Astrocyte of the cerebellum (primary cell): ENCODE measurements at regions not wholly inside any gene's neighbourhood (a gene's known extent, or its start where the extent isn't known, plus 50 kb on each side); places are given as distances from the start of the nearest gene placed in this dataset.
A peak's percentile ranks its signal among the peaks of the same experiment; 100 is the strongest.

Experiments
- DNase-seq: peaks from one replicate; pipeline ENCODE4 v3.0.0-alpha.2; 2011; ENCODE audit warnings: low read depth
- H3K4me3 ChIP-seq: 2 replicates; pipeline ENCODE4 v1.5.1; 2011; ENCODE audit warnings: mild to moderate bottlenecking, low read depth, low read length, moderate library complexity
- in situ Hi-C: cut with HindIII; loops from 2 replicates; pipeline ENCODE4 v1.10.0; 2017; ENCODE audit warnings: low sequenced_read_pairs
- TF ChIP-seq, protein P1 (sequence below): IDR thresholded peaks from 2 replicates; pipeline ENCODE4 v1.5.1; 2012; ENCODE audit warnings: low read length, low read depth, moderate library complexity, mild to moderate bottlenecking; ENCODE audit errors: missing control alignments

DNA sequence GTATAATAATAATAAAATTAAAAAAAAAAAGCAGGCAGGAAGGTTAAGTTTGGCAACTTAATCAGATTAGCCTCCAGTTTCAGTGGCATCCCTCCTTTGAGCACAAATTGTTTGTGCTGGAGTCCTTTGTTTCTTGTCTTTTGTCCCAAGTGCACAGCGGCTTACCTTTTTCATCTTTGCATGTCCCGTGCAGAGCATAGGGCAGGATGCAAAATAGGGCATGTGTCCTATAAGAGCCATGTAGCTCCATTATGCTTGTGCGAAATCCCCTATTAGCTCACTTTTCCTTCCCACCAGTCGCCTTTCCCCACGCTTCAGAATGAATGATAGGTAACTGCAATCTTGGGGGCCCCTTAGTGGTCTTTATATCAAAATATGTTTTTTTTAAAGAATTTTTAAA lies 216.8 kb downstream of the TSN start:
- TF ChIP-seq, protein P1, sequence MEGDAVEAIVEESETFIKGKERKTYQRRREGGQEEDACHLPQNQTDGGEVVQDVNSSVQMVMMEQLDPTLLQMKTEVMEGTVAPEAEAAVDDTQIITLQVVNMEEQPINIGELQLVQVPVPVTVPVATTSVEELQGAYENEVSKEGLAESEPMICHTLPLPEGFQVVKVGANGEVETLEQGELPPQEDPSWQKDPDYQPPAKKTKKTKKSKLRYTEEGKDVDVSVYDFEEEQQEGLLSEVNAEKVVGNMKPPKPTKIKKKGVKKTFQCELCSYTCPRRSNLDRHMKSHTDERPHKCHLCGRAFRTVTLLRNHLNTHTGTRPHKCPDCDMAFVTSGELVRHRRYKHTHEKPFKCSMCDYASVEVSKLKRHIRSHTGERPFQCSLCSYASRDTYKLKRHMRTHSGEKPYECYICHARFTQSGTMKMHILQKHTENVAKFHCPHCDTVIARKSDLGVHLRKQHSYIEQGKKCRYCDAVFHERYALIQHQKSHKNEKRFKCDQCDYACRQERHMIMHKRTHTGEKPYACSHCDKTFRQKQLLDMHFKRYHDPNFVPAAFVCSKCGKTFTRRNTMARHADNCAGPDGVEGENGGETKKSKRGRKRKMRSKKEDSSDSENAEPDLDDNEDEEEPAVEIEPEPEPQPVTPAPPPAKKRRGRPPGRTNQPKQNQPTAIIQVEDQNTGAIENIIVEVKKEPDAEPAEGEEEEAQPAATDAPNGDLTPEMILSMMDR = no peak
- H3K4me3 ChIP-seq = no peak overlapping the region
- DNase-seq = no peak
- in situ Hi-C loops = no loop called here

DNA sequence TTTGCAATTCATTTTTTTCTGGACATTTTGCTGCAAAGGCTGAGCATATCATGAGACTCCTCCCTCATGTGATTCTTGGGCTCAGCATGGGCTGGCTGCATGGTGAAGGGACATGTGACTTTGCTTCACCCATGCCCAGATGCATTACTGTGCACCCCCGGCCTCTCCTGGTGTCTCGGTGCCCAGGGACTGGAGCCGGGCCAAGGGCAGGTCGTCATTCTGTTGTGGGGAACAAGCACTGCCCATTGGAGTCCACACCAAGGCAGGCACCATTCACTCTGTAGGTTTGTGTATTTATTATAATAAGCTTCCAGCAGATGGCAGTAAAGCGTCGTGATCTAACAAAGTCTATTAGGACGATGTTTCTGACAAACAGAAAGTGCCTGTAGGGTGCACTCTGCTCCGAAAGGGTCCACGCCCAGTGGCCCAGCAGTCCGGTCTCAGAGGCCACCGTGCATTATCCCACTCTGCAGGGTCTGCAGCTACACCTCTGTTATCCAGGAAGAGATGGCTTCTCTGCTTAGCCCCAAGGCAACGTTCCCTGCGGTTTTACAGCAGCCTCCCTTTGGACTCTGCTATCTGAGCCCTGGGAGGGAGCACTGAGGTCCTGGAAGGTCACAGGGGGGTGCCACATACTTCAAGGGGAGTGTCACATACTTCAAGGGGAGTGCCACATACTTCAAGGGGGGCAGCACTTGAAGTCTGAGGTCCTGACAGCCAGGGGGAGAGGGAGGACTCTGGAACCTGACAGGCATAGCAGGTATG lies 219.6 kb downstream of the TSN start:
- peak; percentile 61 for DNase-seq
- in situ Hi-C loops = no loop called here
- TF ChIP-seq, protein P1 = peak; percentile 58
- peak overlapping the region; percentile 20 for H3K4me3 ChIP-seq

DNA sequence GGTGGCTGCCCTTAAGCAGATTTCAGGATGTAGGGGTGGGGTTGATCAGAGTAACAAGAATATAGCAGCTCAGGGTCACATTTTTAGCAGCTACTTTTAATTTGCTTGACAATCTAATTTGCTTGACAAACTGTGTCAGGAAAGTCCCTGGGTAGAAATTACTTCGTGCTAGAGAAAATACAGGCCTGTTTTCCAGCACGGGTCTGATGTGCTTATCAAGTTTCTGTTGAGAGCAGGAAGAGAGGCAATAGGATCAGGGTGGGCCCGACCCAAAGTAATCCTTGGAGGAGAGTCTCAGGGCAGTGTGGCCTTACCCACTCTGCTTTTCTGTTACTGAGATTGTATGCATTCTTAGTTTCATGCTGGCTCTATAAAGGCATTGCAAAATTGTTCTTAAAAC lies 221.5 kb downstream of the TSN start:
- no peak for DNase-seq
- in situ Hi-C loops = no loop called here
- TF ChIP-seq, protein P1 = no peak

DNA sequence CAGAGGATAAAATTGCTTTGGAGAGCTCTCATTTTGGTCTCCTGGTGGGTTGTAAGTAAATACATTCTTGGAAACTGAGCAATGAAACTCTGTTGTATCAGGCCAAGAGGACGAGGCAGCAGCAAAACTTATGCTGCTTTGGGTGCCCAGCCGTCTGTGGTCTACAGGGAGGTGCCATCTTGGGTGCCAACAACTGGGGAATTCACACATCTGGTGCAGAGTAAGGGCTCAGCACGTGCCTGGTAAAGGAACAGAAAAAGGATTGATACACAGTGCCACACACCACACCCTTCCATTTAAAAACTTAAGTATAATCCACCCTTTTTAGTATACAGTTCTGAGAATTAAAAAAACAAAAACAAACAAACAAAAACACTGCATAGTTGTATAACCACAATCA lies 221.9 kb downstream of the TSN start:
- TF ChIP-seq, protein P1 = no peak
- in situ Hi-C loops = no loop called here

More for the DNA sequence above, 221.5 kb downstream of the TSN start:
- H3K4me3 ChIP-seq = no peak overlapping the region

DNA sequence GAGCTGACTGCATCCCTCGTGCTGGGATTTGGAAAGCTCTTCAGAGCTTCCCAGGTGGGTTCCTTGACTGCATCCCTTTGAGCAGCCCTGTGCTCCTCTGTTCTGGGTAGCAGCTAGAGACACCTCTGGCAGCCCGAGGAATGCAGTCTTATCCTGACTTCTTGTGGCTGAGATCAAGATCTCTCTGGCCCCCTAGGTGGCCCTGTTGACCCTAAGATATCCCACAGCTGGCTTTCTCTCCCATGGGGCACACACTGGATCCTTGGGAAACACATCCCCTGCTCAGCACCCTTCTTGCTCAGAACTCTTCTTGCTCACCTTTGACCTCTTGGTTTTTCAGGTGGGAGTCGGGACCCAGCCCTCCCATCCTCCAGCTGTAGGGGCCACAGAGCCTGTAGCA lies 237.2 kb downstream of the TSN start:
- no peak overlapping the region for H3K4me3 ChIP-seq
- DNase-seq = no peak
- TF ChIP-seq, protein P1 = no peak
- in situ Hi-C loops = no loop called here

More for the DNA sequence above, 221.9 kb downstream of the TSN start:
- no peak for DNase-seq
- no peak overlapping the region for H3K4me3 ChIP-seq

DNA sequence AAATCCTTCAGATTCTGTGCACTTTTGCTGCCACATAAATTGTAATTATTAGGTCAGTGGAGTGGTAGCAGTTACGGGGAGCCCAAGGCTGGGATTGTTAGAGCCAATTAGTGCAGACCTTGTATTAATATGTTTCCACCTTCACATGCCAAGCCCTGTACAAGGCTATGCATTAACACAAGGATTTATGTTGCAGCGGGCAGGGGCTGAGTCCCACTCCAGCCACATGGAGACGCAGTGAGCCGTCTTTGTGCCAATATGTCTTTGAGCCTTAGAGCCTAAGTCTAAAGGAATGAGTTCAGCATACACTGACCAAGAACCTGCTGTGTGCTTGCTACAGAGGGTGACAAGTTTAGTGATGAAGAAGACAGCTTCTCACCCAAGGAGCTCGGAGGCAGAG lies 238.2 kb downstream of the TSN start:
- H3K4me3 ChIP-seq = no peak overlapping the region
- in situ Hi-C loops = no loop called here
- DNase-seq = no peak
- TF ChIP-seq, protein P1 = no peak
